GM23338 (cell line): ENCODE measurements at regions not wholly inside any gene's neighbourhood (a gene's known extent, or its start where the extent isn't known, plus 50 kb on each side); places are given as distances from the start of the nearest gene placed in this dataset.

Experiments
- ATAC-seq: fragments of 200-7000 bp; cut with Tn5 transposase; 3 replicates; pipeline ENCODE4 v1.9.1; 2020
- DNase-seq: peaks from one replicate; pipeline ENCODE4 v3.0.0-alpha.2; 2015; ENCODE audit warnings: low spot score
- H2AFZ ChIP-seq: fragments of 200-600 bp; sonication (generic); 2 replicates; pipeline ENCODE4 v1.8.0; 2016; ENCODE audit warnings: antibody characterized with exemption, mild to moderate bottlenecking, moderate library complexity
- H3F3A ChIP-seq: fragments of 200-600 bp; sonication (generic); replicated peaks from 2 replicates; pipeline ENCODE4 v1.8.0; 2017; ENCODE audit warnings: antibody characterized with exemption, mixed run types, low read depth
- H3K27ac ChIP-seq: fragments of 200-600 bp; sonication (generic); 2 replicates; pipeline ENCODE4 v1.6.1; 2016; ENCODE audit warnings: low read depth
- H3K27me3 ChIP-seq: fragments of 200-600 bp; sonication (generic); 2 replicates; pipeline ENCODE4 v1.8.0; 2016; ENCODE audit warnings: mild to moderate bottlenecking, mixed run types, moderate library complexity; ENCODE audit not compliant: insufficient read depth
- H3K36me3 ChIP-seq: fragments of 200-600 bp; sonication (generic); 2 replicates; pipeline ENCODE4 v1.8.0; 2016; ENCODE audit warnings: mild to moderate bottlenecking; ENCODE audit not compliant: insufficient read depth
- H3K4me1 ChIP-seq: fragments of 200-600 bp; sonication (generic); 2 replicates; pipeline ENCODE4 v1.8.0; 2016; ENCODE audit warnings: mild to moderate bottlenecking, moderate library complexity; ENCODE audit not compliant: insufficient read depth
- H3K4me2 ChIP-seq: fragments of 200-600 bp; sonication (generic); 2 replicates; pipeline ENCODE4 v1.7.1; 2017; ENCODE audit warnings: mixed run types
- H3K4me3 ChIP-seq: fragments of 200-600 bp; sonication (generic); 2 replicates; pipeline ENCODE4 v1.6.1; 2016; ENCODE audit warnings: mixed run types
- H3K79me2 ChIP-seq: fragments of 200-600 bp; sonication (generic); replicated peaks from 2 replicates; pipeline ENCODE4 v1.8.0; 2017; ENCODE audit warnings: mild to moderate bottlenecking; ENCODE audit not compliant: insufficient read depth
- H3K9me2 ChIP-seq: fragments of 200-600 bp; sonication (generic); 2 replicates; pipeline ENCODE4 v1.8.0; 2017; ENCODE audit not compliant: insufficient read depth
- H4K20me1 ChIP-seq: fragments of 200-600 bp; sonication (generic); replicated peaks from 2 replicates; pipeline ENCODE4 v1.8.0; 2017; ENCODE audit warnings: mild to moderate bottlenecking; ENCODE audit not compliant: insufficient read depth
- H3K27ac Mint-ChIP-seq: 2 replicates; pipeline ENCODE4 v1.8.0; 2020; ENCODE audit warnings: inconsistent platforms, mild to moderate bottlenecking, moderate library complexity, mixed read lengths
- H3K27me3 Mint-ChIP-seq: 3 replicates; pipeline ENCODE4 v1.8.0; 2022; ENCODE audit warnings: low read depth, mild to moderate bottlenecking, moderate library complexity, mixed read lengths, inconsistent platforms; ENCODE audit not compliant: insufficient read depth, poor library complexity
- H3K36me3 Mint-ChIP-seq: 3 replicates; pipeline ENCODE4 v1.8.0; 2021; ENCODE audit warnings: low read depth, mild to moderate bottlenecking, inconsistent platforms, moderate library complexity, mixed read lengths
- H3K4me1 Mint-ChIP-seq: 3 replicates; pipeline ENCODE4 v1.8.0; 2020; ENCODE audit warnings: mild to moderate bottlenecking, inconsistent platforms, mixed read lengths
- H3K4me3 Mint-ChIP-seq: 3 replicates; pipeline ENCODE4 v1.8.0; 2021; ENCODE audit warnings: moderate library complexity, mild to moderate bottlenecking, inconsistent platforms, mixed read lengths
- H3K9me3 Mint-ChIP-seq: 3 replicates; pipeline ENCODE4 v1.8.0; 2020; ENCODE audit warnings: moderate library complexity, mild to moderate bottlenecking, inconsistent platforms, mixed read lengths
- CREB1 ChIP-seq: fragments of 250-450 bp; sonication (Bioruptor Pico); IDR thresholded peaks from 2 replicates; pipeline ENCODE4 v1.5.0; 2020; ENCODE audit warnings: low read depth, mild to moderate bottlenecking, moderate library complexity
- EZH2 ChIP-seq: fragments of 200-600 bp; sonication (generic); IDR thresholded peaks from one replicate; pipeline ENCODE4 v1.8.0; 2017; ENCODE audit warnings: antibody characterized with exemption, mild to moderate bottlenecking, low read depth; ENCODE audit not compliant: unreplicated experiment
- EZH2phosphoT487 ChIP-seq: fragments of 200-600 bp; sonication (generic); IDR thresholded peaks from one replicate; pipeline ENCODE4 v1.8.1; 2018; ENCODE audit warnings: antibody characterized with exemption; ENCODE audit not compliant: unreplicated experiment
- JUNB ChIP-seq: IDR thresholded peaks from one replicate; pipeline ENCODE4 v1.6.1; 2016; ENCODE audit warnings: antibody characterized with exemption; ENCODE audit not compliant: unreplicated experiment
- NANOG ChIP-seq: IDR thresholded peaks from 2 replicates; pipeline ENCODE4 v1.6.1; 2016; ENCODE audit warnings: antibody characterized with exemption, borderline replicate concordance
- STAT1 ChIP-seq: IDR thresholded peaks from one replicate; pipeline ENCODE4 v1.6.1; 2016; ENCODE audit warnings: antibody characterized with exemption; ENCODE audit not compliant: unreplicated experiment
- ZNF114 ChIP-seq: fragments of 250-450 bp; sonication (Bioruptor Pico); IDR thresholded peaks from 2 replicates; pipeline ENCODE4 v1.5.0; 2020; ENCODE audit warnings: mild to moderate bottlenecking, moderate library complexity
- ZNF331 ChIP-seq: fragments of 250-450 bp; sonication (Bioruptor Pico); IDR thresholded peaks from 2 replicates; pipeline ENCODE4 v1.5.0; 2020; ENCODE audit warnings: low read depth, mild to moderate bottlenecking, moderate library complexity
- TF ChIP-seq, protein P1 (sequence below): IDR thresholded peaks from 2 replicates; pipeline ENCODE4 v1.6.1; 2016; ENCODE audit warnings: antibody characterized with exemption
- TF ChIP-seq, protein P2 (sequence below): IDR thresholded peaks from one replicate; pipeline ENCODE4 v1.6.1; 2018; ENCODE audit warnings: antibody characterized with exemption; ENCODE audit not compliant: unreplicated experiment
- TF ChIP-seq, protein P3 (sequence below): fragments of 250-450 bp; sonication (Bioruptor Pico); IDR thresholded peaks from 2 replicates; pipeline ENCODE4 v1.5.0; 2020; ENCODE audit warnings: mild to moderate bottlenecking, moderate library complexity
- TF ChIP-seq, protein P4 (sequence below), 2 experiments: fragments of 200-600 bp in 1 of 2; sonication (generic) in 1 of 2; conservative IDR thresholded peaks; 2 replicates each; pipeline versions ENCODE4 v1.5.1 to v1.6.1; 2016 to 2017; ENCODE audit warnings: antibody characterized with exemption in 2 of 2, low read depth in 2 of 2, mild to moderate bottlenecking in 2 of 2, moderate library complexity in 1 of 2

DNA sequence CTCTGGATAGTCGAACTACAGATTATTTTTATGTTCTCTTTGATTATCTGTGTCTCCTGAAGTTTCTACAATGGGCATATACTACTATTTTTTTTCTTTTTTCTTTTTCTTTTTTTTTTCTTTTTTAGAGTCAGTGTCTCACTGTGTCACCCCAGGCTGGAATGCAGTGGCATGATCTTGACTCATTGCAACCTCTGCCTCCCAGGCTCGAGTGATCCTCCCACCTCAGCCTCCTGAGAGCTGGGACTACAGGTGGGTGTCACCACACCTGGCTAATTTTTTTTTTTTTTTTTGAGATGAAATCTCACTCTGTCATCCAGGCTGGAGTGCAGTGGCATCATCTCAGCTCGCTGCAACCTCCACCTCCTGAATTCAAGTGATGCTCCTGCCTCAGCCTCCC lies 250.7 kb upstream of the KAZN start (continued):
- TF ChIP-seq, protein P1, sequence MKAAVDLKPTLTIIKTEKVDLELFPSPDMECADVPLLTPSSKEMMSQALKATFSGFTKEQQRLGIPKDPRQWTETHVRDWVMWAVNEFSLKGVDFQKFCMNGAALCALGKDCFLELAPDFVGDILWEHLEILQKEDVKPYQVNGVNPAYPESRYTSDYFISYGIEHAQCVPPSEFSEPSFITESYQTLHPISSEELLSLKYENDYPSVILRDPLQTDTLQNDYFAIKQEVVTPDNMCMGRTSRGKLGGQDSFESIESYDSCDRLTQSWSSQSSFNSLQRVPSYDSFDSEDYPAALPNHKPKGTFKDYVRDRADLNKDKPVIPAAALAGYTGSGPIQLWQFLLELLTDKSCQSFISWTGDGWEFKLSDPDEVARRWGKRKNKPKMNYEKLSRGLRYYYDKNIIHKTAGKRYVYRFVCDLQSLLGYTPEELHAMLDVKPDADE, result no peak
- TF ChIP-seq STAT1 (no peak), EZH2 (no peak), ZNF331 (no peak)
- TF ChIP-seq, protein P2, sequence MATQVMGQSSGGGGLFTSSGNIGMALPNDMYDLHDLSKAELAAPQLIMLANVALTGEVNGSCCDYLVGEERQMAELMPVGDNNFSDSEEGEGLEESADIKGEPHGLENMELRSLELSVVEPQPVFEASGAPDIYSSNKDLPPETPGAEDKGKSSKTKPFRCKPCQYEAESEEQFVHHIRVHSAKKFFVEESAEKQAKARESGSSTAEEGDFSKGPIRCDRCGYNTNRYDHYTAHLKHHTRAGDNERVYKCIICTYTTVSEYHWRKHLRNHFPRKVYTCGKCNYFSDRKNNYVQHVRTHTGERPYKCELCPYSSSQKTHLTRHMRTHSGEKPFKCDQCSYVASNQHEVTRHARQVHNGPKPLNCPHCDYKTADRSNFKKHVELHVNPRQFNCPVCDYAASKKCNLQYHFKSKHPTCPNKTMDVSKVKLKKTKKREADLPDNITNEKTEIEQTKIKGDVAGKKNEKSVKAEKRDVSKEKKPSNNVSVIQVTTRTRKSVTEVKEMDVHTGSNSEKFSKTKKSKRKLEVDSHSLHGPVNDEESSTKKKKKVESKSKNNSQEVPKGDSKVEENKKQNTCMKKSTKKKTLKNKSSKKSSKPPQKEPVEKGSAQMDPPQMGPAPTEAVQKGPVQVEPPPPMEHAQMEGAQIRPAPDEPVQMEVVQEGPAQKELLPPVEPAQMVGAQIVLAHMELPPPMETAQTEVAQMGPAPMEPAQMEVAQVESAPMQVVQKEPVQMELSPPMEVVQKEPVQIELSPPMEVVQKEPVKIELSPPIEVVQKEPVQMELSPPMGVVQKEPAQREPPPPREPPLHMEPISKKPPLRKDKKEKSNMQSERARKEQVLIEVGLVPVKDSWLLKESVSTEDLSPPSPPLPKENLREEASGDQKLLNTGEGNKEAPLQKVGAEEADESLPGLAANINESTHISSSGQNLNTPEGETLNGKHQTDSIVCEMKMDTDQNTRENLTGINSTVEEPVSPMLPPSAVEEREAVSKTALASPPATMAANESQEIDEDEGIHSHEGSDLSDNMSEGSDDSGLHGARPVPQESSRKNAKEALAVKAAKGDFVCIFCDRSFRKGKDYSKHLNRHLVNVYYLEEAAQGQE, result no peak

- H3K4me3 ChIP-seq, result no peak overlapping the region
- no peak overlapping the region for H3K4me2 ChIP-seq
- no peaks in the 10 kb centered on the region for H3K36me3 Mint-ChIP-seq
- H3F3A ChIP-seq, result no peaks in the 10 kb centered on the region
- no peak overlapping the region for H3K27ac ChIP-seq
- no peak overlapping the region for H3K4me3 Mint-ChIP-seq
- no peaks in the 10 kb centered on the region for H3K27me3 ChIP-seq
- no peaks in the 10 kb centered on the region for H3K36me3 ChIP-seq
- H3K27ac Mint-ChIP-seq, result no peak overlapping the region
- DNase-seq, result no peak
- H3K79me2 ChIP-seq, result no peaks in the 10 kb centered on the region
- H2AFZ ChIP-seq, result no peak overlapping the region
- no peak for ATAC-seq
- no peaks in the 10 kb centered on the region; the same call in 2 of the 3 replicates for H3K9me3 Mint-ChIP-seq
- H3K4me1 Mint-ChIP-seq, result peaks cover 5% of the 10 kb centered on the region; the same call in 2 of the 3 replicates
- no peaks in the 10 kb centered on the region for H3K4me1 ChIP-seq
- H3K27me3 Mint-ChIP-seq, result peaks cover 4% of the 10 kb centered on the region
- no peaks in the 10 kb centered on the region for H3K9me2 ChIP-seq
- H4K20me1 ChIP-seq, result no peaks in the 10 kb centered on the region
- TF ChIP-seq EZH2, result no peak
- TF ChIP-seq, protein P3, sequence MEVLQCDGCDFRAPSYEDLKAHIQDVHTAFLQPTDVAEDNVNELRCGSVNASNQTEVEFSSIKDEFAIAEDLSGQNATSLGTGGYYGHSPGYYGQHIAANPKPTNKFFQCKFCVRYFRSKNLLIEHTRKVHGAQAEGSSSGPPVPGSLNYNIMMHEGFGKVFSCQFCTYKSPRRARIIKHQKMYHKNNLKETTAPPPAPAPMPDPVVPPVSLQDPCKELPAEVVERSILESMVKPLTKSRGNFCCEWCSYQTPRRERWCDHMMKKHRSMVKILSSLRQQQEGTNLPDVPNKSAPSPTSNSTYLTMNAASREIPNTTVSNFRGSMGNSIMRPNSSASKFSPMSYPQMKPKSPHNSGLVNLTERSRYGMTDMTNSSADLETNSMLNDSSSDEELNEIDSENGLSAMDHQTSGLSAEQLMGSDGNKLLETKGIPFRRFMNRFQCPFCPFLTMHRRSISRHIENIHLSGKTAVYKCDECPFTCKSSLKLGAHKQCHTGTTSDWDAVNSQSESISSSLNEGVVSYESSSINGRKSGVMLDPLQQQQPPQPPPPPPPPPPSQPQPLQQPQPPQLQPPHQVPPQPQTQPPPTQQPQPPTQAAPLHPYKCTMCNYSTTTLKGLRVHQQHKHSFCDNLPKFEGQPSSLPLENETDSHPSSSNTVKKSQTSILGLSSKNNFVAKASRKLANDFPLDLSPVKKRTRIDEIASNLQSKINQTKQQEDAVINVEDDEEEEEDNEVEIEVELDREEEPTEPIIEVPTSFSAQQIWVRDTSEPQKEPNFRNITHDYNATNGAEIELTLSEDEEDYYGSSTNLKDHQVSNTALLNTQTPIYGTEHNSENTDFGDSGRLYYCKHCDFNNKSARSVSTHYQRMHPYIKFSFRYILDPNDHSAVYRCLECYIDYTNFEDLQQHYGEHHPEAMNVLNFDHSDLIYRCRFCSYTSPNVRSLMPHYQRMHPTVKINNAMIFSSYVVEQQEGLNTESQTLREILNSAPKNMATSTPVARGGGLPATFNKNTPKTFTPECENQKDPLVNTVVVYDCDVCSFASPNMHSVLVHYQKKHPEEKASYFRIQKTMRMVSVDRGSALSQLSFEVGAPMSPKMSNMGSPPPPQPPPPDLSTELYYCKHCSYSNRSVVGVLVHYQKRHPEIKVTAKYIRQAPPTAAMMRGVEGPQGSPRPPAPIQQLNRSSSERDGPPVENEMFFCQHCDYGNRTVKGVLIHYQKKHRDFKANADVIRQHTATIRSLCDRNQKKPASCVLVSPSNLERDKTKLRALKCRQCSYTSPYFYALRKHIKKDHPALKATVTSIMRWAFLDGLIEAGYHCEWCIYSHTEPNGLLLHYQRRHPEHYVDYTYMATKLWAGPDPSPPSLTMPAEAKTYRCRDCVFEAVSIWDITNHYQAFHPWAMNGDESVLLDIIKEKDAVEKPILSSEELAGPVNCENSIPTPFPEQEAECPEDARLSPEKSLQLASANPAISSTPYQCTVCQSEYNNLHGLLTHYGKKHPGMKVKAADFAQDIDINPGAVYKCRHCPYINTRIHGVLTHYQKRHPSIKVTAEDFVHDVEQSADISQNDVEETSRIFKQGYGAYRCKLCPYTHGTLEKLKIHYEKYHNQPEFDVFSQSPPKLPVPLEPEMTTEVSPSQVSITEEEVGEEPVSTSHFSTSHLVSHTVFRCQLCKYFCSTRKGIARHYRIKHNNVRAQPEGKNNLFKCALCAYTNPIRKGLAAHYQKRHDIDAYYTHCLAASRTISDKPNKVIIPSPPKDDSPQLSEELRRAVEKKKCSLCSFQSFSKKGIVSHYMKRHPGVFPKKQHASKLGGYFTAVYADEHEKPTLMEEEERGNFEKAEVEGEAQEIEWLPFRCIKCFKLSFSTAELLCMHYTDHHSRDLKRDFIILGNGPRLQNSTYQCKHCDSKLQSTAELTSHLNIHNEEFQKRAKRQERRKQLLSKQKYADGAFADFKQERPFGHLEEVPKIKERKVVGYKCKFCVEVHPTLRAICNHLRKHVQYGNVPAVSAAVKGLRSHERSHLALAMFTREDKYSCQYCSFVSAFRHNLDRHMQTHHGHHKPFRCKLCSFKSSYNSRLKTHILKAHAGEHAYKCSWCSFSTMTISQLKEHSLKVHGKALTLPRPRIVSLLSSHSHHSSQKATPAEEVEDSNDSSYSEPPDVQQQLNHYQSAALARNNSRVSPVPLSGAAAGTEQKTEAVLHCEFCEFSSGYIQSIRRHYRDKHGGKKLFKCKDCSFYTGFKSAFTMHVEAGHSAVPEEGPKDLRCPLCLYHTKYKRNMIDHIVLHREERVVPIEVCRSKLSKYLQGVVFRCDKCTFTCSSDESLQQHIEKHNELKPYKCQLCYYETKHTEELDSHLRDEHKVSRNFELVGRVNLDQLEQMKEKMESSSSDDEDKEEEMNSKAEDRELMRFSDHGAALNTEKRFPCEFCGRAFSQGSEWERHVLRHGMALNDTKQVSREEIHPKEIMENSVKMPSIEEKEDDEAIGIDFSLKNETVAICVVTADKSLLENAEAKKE, result no peak
- TF ChIP-seq JUNB, result no peak
- no peak for TF ChIP-seq NANOG
- TF ChIP-seq, protein P4, sequence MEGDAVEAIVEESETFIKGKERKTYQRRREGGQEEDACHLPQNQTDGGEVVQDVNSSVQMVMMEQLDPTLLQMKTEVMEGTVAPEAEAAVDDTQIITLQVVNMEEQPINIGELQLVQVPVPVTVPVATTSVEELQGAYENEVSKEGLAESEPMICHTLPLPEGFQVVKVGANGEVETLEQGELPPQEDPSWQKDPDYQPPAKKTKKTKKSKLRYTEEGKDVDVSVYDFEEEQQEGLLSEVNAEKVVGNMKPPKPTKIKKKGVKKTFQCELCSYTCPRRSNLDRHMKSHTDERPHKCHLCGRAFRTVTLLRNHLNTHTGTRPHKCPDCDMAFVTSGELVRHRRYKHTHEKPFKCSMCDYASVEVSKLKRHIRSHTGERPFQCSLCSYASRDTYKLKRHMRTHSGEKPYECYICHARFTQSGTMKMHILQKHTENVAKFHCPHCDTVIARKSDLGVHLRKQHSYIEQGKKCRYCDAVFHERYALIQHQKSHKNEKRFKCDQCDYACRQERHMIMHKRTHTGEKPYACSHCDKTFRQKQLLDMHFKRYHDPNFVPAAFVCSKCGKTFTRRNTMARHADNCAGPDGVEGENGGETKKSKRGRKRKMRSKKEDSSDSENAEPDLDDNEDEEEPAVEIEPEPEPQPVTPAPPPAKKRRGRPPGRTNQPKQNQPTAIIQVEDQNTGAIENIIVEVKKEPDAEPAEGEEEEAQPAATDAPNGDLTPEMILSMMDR (conservative IDR thresholded peaks at IDR 0.05; ENCODE audit: low read depth in 2 of 2), result no peak
- TF ChIP-seq CREB1 (CRISPR knock-in tag), result no peak
- no peak for TF ChIP-seq EZH2phosphoT487
- no peak for TF ChIP-seq ZNF114 (CRISPR knock-in tag)
- no peak for TF ChIP-seq STAT1
Measured at GRCh38 chr1:14350197-14350596, 248.3 kb upstream of the KAZN start.
